Chondrocyte (in vitro differentiated cells): ENCODE measurements at regions not wholly inside any gene's neighbourhood (a gene's known extent, or its start where the extent isn't known, plus 50 kb on each side); places are given as distances from the start of the nearest gene placed in this dataset.

Experiments
- DNase-seq: peaks from one replicate; pipeline ENCODE4 v3.0.0; 2021; ENCODE audit warnings: mixed read lengths, low spot score
- H3K27ac Mint-ChIP-seq: one replicate; pipeline ENCODE4 v1.8.0; 2021; ENCODE audit warnings: mild to moderate bottlenecking, moderate library complexity, mixed read lengths; ENCODE audit not compliant: unreplicated experiment
- H3K27me3 Mint-ChIP-seq: 2 replicates; pipeline ENCODE4 v1.8.0; 2021; ENCODE audit warnings: low read depth, mixed read lengths
- H3K36me3 Mint-ChIP-seq: 2 replicates; pipeline ENCODE4 v1.8.0; 2021; ENCODE audit warnings: low read depth, mixed read lengths
- H3K4me1 Mint-ChIP-seq: 2 replicates; pipeline ENCODE4 v1.8.0; 2021; ENCODE audit warnings: low read depth, mild to moderate bottlenecking, mixed read lengths
- H3K4me3 Mint-ChIP-seq: one replicate; pipeline ENCODE4 v1.8.0; 2021; ENCODE audit warnings: mild to moderate bottlenecking, moderate library complexity, mixed read lengths; ENCODE audit not compliant: unreplicated experiment
- H3K9me3 Mint-ChIP-seq: 2 replicates; pipeline ENCODE4 v1.8.0; 2021; ENCODE audit warnings: low read depth, mixed read lengths
- CTCF ChIP-seq: fragments of 200-600 bp; sonication (generic); IDR thresholded peaks from 2 replicates; pipeline ENCODE4 v1.5.0; 2021; ENCODE audit warnings: antibody characterized with exemption, mild to moderate bottlenecking, moderate library complexity

GRCh38 chr3:80754969-80755368, 987.2 kb upstream of the ROBO1 start:
- no peaks in the 10 kb centered on the region for H3K9me3 Mint-ChIP-seq
- no peaks in the 10 kb centered on the region for H3K27me3 Mint-ChIP-seq
- H3K4me3 Mint-ChIP-seq: no peak overlapping the region
- H3K27ac Mint-ChIP-seq: no peak overlapping the region
- no peaks in the 10 kb centered on the region for H3K4me1 Mint-ChIP-seq
- DNase-seq: no peak
- TF ChIP-seq CTCF: no peak
- H3K36me3 Mint-ChIP-seq: no peaks in the 10 kb centered on the region

GRCh38 chr3:80753021-80753420, 985.2 kb upstream of the ROBO1 start:
- no peak for TF ChIP-seq CTCF
- H3K9me3 Mint-ChIP-seq: no peaks in the 10 kb centered on the region
- H3K4me1 Mint-ChIP-seq: no peaks in the 10 kb centered on the region
- H3K4me3 Mint-ChIP-seq: no peak overlapping the region
- H3K27ac Mint-ChIP-seq: no peak overlapping the region
- no peaks in the 10 kb centered on the region for H3K27me3 Mint-ChIP-seq
- no peaks in the 10 kb centered on the region for H3K36me3 Mint-ChIP-seq
- DNase-seq: no peak

- Mint-ChIP-seq H3K4me1 (no peaks in the 10 kb centered on the region), H3K27ac (no peak overlapping the region), H3K36me3 (no peaks in the 10 kb centered on the region), H3K9me3 (no peaks in the 10 kb centered on the region), H3K4me3 (no peak overlapping the region), H3K27me3 (no peaks in the 10 kb centered on the region)
- no peak for DNase-seq
- TF ChIP-seq CTCF: no peak
Observed at GRCh38 chr3:80750637-80751036, 982.8 kb upstream of the ROBO1 start.

- no peaks in the 10 kb centered on the region for H3K27me3 Mint-ChIP-seq
- H3K27ac Mint-ChIP-seq: no peak overlapping the region
- H3K4me1 Mint-ChIP-seq: peaks cover 20% of the 10 kb centered on the region
- DNase-seq: no peak
- H3K4me3 Mint-ChIP-seq: no peak overlapping the region
- H3K36me3 Mint-ChIP-seq: no peaks in the 10 kb centered on the region
- no peaks in the 10 kb centered on the region for H3K9me3 Mint-ChIP-seq
- no peak for TF ChIP-seq CTCF
Observed at GRCh38 chr3:80734920-80735319, 967.1 kb upstream of the ROBO1 start.

GRCh38 chr3:80734483-80734882, 966.7 kb upstream of the ROBO1 start:
- Mint-ChIP-seq H3K9me3 (no peaks in the 10 kb centered on the region), H3K4me3 (no peak overlapping the region), H3K4me1 (peaks cover 20% of the 10 kb centered on the region), H3K27me3 (no peaks in the 10 kb centered on the region), H3K36me3 (no peaks in the 10 kb centered on the region), H3K27ac (no peak overlapping the region)
- DNase-seq: no peak
- TF ChIP-seq CTCF: no peak
